Fibroblast of lung (primary cell): ENCODE measurements at regions not wholly inside any gene's neighbourhood (a gene's known extent, or its start where the extent isn't known, plus 50 kb on each side); places are given as distances from the start of the nearest gene placed in this dataset.

Source experiments
- DNase-seq, 2 donors: peaks; one replicate each; pipeline versions ENCODE4 v3.0.0 to v3.0.0-alpha.2; 2010; ENCODE audit warnings: low read depth in 2 of 2
- H2AFZ ChIP-seq: 2 replicates; pipeline ENCODE4 v1.5.1; 2012; ENCODE audit warnings: low read length, control low read depth, inconsistent platforms
- H3K27ac ChIP-seq: 2 replicates; pipeline ENCODE4 v1.5.1; 2011; ENCODE audit warnings: low read length, control low read depth; ENCODE audit not compliant: insufficient read depth
- H3K27me3 ChIP-seq: 2 replicates; pipeline ENCODE4 v1.5.1; 2011; ENCODE audit warnings: mild to moderate bottlenecking, low read length; ENCODE audit not compliant: control insufficient read depth, insufficient read depth
- H3K36me3 ChIP-seq: 2 replicates; pipeline ENCODE4 v1.5.1; 2011; ENCODE audit warnings: low read length; ENCODE audit not compliant: control insufficient read depth, insufficient read depth
- H3K4me1 ChIP-seq: 2 replicates; pipeline ENCODE4 v1.5.1; 2011; ENCODE audit warnings: low read length; ENCODE audit not compliant: control insufficient read depth, insufficient read depth; ENCODE audit errors: extremely low read depth
- H3K4me2 ChIP-seq: 2 replicates; pipeline ENCODE4 v1.5.1; 2011; ENCODE audit warnings: low read length, control low read depth; ENCODE audit not compliant: insufficient read depth; ENCODE audit errors: extremely low read depth
- H3K4me3 ChIP-seq, 4 experiments: fragments of 200-600 bp in 1 of 4; sonication (generic) in 1 of 4; replicated peaks in 1 of 4; 2 replicates each; pipeline ENCODE4 v1.5.1; 2011 to 2016; ENCODE audit warnings: low read length in 4 of 4, low read depth in 3 of 4, mild to moderate bottlenecking in 3 of 4, control low read depth in 2 of 4, inconsistent platforms in 1 of 4, mixed read lengths in 1 of 4; ENCODE audit not compliant: insufficient read depth in 1 of 4; ENCODE audit errors: control extremely low read depth in 1 of 4
- H3K79me2 ChIP-seq: 2 replicates; pipeline ENCODE4 v1.5.1; 2012; ENCODE audit warnings: mild to moderate bottlenecking, low read length, inconsistent platforms; ENCODE audit not compliant: control insufficient read depth, insufficient read depth
- H3K9ac ChIP-seq: 2 replicates; pipeline ENCODE4 v1.5.1; 2011; ENCODE audit warnings: mild to moderate bottlenecking, low read length, control low read depth; ENCODE audit not compliant: insufficient read depth
- H3K9me3 ChIP-seq: 2 replicates; pipeline ENCODE4 v1.5.1; 2012; ENCODE audit warnings: low read depth, low read length; ENCODE audit not compliant: control insufficient read depth, insufficient read depth
- H4K20me1 ChIP-seq: 2 replicates; pipeline ENCODE4 v1.5.1; 2011; ENCODE audit warnings: low read length; ENCODE audit not compliant: control insufficient read depth, insufficient read depth; ENCODE audit errors: extremely low read depth
- CTCF ChIP-seq, 2 donors: IDR thresholded peaks in 1 of 2; conservative IDR thresholded peaks in 1 of 2; 1 replicate in 1 of 2; 2 replicates in 1 of 2; pipeline ENCODE4 v1.5.1; 2011 to 2012; ENCODE audit warnings: low read length in 2 of 2, control low read depth in 1 of 2, inconsistent platforms in 1 of 2, low read depth in 1 of 2, mild to moderate bottlenecking in 1 of 2
- EZH2 ChIP-seq: IDR thresholded peaks from 2 replicates; pipeline ENCODE4 v1.5.1; 2012; ENCODE audit warnings: low read length, control low read depth, mild to moderate bottlenecking; ENCODE audit errors: missing control alignments

GRCh38 chr3:72199530-72199929 lies 414.6 kb upstream of the PROK2 start:
- no peaks in the 10 kb centered on the region for H3K79me2 ChIP-seq
- TF ChIP-seq EZH2 (no peak), CTCF (conservative IDR thresholded peaks at IDR 0.05 in 1 of 2, IDR thresholded peaks at IDR 0.05 in 1 of 2; ENCODE audit: low read depth in 1 of 2, low read length in 2 of 2) (no peak)
- no peak overlapping the region for H3K9ac ChIP-seq
- no peaks in the 10 kb centered on the region for H3K9me3 ChIP-seq
- H3K27ac ChIP-seq, result no peak overlapping the region
- no peaks in the 10 kb centered on the region for H3K27me3 ChIP-seq
- H3K4me1 ChIP-seq, result no peaks in the 10 kb centered on the region
- H4K20me1 ChIP-seq, result no peaks in the 10 kb centered on the region
- H2AFZ ChIP-seq, result no peak overlapping the region
- no peaks in the 10 kb centered on the region for H3K36me3 ChIP-seq
- H3K4me3 ChIP-seq, result no peak overlapping the region
- no peak for DNase-seq
- H3K4me2 ChIP-seq, result no peak overlapping the region

GRCh38 chr3:72196377-72196929 lies 411.5 kb upstream of the PROK2 start:
- TF ChIP-seq EZH2, result no peak
- TF ChIP-seq CTCF (conservative IDR thresholded peaks at IDR 0.05 in 1 of 2, IDR thresholded peaks at IDR 0.05 in 1 of 2; ENCODE audit: low read depth in 1 of 2, low read length in 2 of 2), result no peak
- H3K27me3 ChIP-seq, result no peaks in the 10 kb centered on the region
- H3K4me2 ChIP-seq, result no peak overlapping the region
- no peak overlapping the region for H3K9ac ChIP-seq
- H4K20me1 ChIP-seq, result no peaks in the 10 kb centered on the region
- no peak overlapping the region for H3K27ac ChIP-seq
- H3K36me3 ChIP-seq, result no peaks in the 10 kb centered on the region
- no peak overlapping the region for H2AFZ ChIP-seq
- H3K4me1 ChIP-seq, result no peaks in the 10 kb centered on the region
- no peaks in the 10 kb centered on the region for H3K79me2 ChIP-seq
- H3K9me3 ChIP-seq, result no peaks in the 10 kb centered on the region
- no peak overlapping the region for H3K4me3 ChIP-seq
- no peak for DNase-seq

- no peaks in the 10 kb centered on the region for H3K4me1 ChIP-seq
- H3K4me2 ChIP-seq, result no peak overlapping the region
- no peak overlapping the region for H3K9ac ChIP-seq
- no peak overlapping the region for H3K27ac ChIP-seq
- no peak for TF ChIP-seq CTCF (conservative IDR thresholded peaks at IDR 0.05 in 1 of 2, IDR thresholded peaks at IDR 0.05 in 1 of 2; ENCODE audit: low read depth in 1 of 2, low read length in 2 of 2)
- TF ChIP-seq EZH2, result no peak
- no peaks in the 10 kb centered on the region for H3K36me3 ChIP-seq
- no peak overlapping the region for H3K4me3 ChIP-seq
- no peaks in the 10 kb centered on the region for H3K9me3 ChIP-seq
- H3K79me2 ChIP-seq, result no peaks in the 10 kb centered on the region
- H2AFZ ChIP-seq, result no peak overlapping the region
- H4K20me1 ChIP-seq, result no peaks in the 10 kb centered on the region
- no peak for DNase-seq
- no peaks in the 10 kb centered on the region for H3K27me3 ChIP-seq
Measured at GRCh38 chr3:72195895-72196294, 410.9 kb upstream of the PROK2 start.
